Endothelial cell of umbilical vein (primary cell): ENCODE measurements at regions not wholly inside any gene's neighbourhood (a gene's known extent, or its start where the extent isn't known, plus 50 kb on each side); places are given as distances from the start of the nearest gene placed in this dataset.

Experiments used
- BruUV-seq: library from RNA; stranded (reverse); fragments of 400-500 nt; replicated peaks from 2 replicates; lab custom pipeline; 2021; lab: Mats Ljungman, UMichigan
- CTCF ChIA-PET: fragments of 300-600, 350-600 bp; sonication (Branson Sonifier 250); formaldehyde crosslinking; loops from one replicate; lab custom pipeline; 2021; ENCODE audit warnings: antibody characterized with exemption, inconsistent platforms; lab: Charles Lee
- POLR2A ChIA-PET: fragments of 300-600, 350-600 bp; sonication (Branson Sonifier 250); formaldehyde crosslinking; loops from one replicate; lab custom pipeline; 2021; ENCODE audit warnings: antibody characterized with exemption, inconsistent platforms; lab: Charles Lee
- DNase-seq: peaks from one replicate; pipeline ENCODE4 v3.0.0-alpha.2; 2011; ENCODE audit warnings: low read depth, low spot score
- FAIRE-seq: peaks from 2 replicates; lab custom pipeline; 2011; peaks lifted over from hg19 to GRCh38; lab: Jason Lieb, UNC
- H2AFZ ChIP-seq: 2 replicates; pipeline ENCODE4 v1.6.0; 2012; ENCODE audit warnings: low read depth, low read length, control low read depth, inconsistent platforms
- H3K27ac ChIP-seq: 2 replicates; pipeline ENCODE4 v1.5.1; 2011; ENCODE audit warnings: low read depth, mild to moderate bottlenecking, control low read depth, low read length, moderate library complexity; ENCODE audit not compliant: insufficient read depth
- H3K27me3 ChIP-seq, 2 experiments: 2 replicates each; pipeline versions ENCODE4 v1.6.0 to v1.6.1; 2011; ENCODE audit warnings: low read length in 2 of 2, mixed read lengths in 1 of 2; ENCODE audit not compliant: control insufficient read depth in 2 of 2, insufficient read depth in 2 of 2
- H3K36me3 ChIP-seq, 2 experiments: 2 replicates in 1 of 2; 3 replicates in 1 of 2; pipeline ENCODE4 v1.5.1; 2011; ENCODE audit warnings: low read length in 2 of 2, mild to moderate bottlenecking in 1 of 2, moderate library complexity in 1 of 2; ENCODE audit not compliant: control insufficient read depth in 2 of 2, insufficient read depth in 2 of 2; ENCODE audit errors: extremely low read depth in 1 of 2
- H3K4me1 ChIP-seq: 3 replicates; pipeline ENCODE4 v1.5.1; 2011; ENCODE audit warnings: mild to moderate bottlenecking, low read length; ENCODE audit not compliant: control insufficient read depth, insufficient read depth; ENCODE audit errors: extremely low read depth
- H3K4me2 ChIP-seq: 2 replicates; pipeline ENCODE4 v1.6.1; 2011; ENCODE audit warnings: low read length, control low read depth, mixed read lengths; ENCODE audit not compliant: insufficient read depth
- H3K4me3 ChIP-seq, 3 experiments: fragments of 200-600 bp in 1 of 3; sonication (generic), shearing (Covaris generic) in 1 of 3; replicated peaks in 1 of 3; 2 replicates each; pipeline ENCODE4 v1.5.1; 2011 to 2016; ENCODE audit warnings: control low read depth in 3 of 3, low read length in 3 of 3, mild to moderate bottlenecking in 2 of 3, inconsistent platforms in 1 of 3, low read depth in 1 of 3, moderate library complexity in 1 of 3; ENCODE audit not compliant: insufficient read depth in 1 of 3
- H3K79me2 ChIP-seq: 2 replicates; pipeline ENCODE4 v1.6.0; 2012; ENCODE audit warnings: low read length, inconsistent platforms; ENCODE audit not compliant: control insufficient read depth, insufficient read depth
- H3K9ac ChIP-seq: replicated peaks from 2 replicates; pipeline ENCODE3; 2011; ENCODE audit warnings: low read length, control low read depth; ENCODE audit not compliant: insufficient read depth; ENCODE audit errors: extremely low read depth
- H3K9me1 ChIP-seq: replicated peaks from 3 replicates; pipeline ENCODE4 v1.6.0; 2011; ENCODE audit warnings: mild to moderate bottlenecking, low read length; ENCODE audit not compliant: control insufficient read depth, insufficient read depth; ENCODE audit errors: extremely low read depth
- H3K9me3 ChIP-seq: replicated peaks from 2 replicates; pipeline ENCODE4 v1.5.1; 2012; ENCODE audit warnings: low read length, inconsistent platforms; ENCODE audit not compliant: control insufficient read depth, insufficient read depth
- H4K20me1 ChIP-seq: replicated peaks from 2 replicates; pipeline ENCODE3; 2011; ENCODE audit warnings: mild to moderate bottlenecking, low read length; ENCODE audit not compliant: control insufficient read depth, insufficient read depth; ENCODE audit errors: extremely low read depth
- EZH2 ChIP-seq: IDR thresholded peaks from 2 replicates; pipeline ENCODE4 v1.6.1; 2012; ENCODE audit warnings: borderline replicate concordance, low read depth, mild to moderate bottlenecking, moderate library complexity, low read length, inconsistent platforms; ENCODE audit not compliant: severe bottlenecking
- FOS ChIP-seq: IDR thresholded peaks from 2 replicates; pipeline ENCODE4 v1.6.1; 2011; ENCODE audit warnings: mild to moderate bottlenecking, low read length, moderate library complexity, borderline replicate concordance; ENCODE audit not compliant: insufficient read depth
- GATA2 ChIP-seq: IDR thresholded peaks from 2 replicates; pipeline ENCODE4 v1.7.0; 2011; ENCODE audit warnings: low read depth, mild to moderate bottlenecking, moderate library complexity, mixed read lengths, low read length; ENCODE audit not compliant: insufficient read length, insufficient read depth
- JUN ChIP-seq: IDR thresholded peaks from 2 replicates; pipeline ENCODE4 v1.6.1; 2011; ENCODE audit warnings: borderline replicate concordance, low read depth; ENCODE audit not compliant: insufficient read length, insufficient read depth
- MYC ChIP-seq: IDR thresholded peaks from one replicate; pipeline ENCODE4 v1.6.1; 2011; ENCODE audit warnings: mild to moderate bottlenecking, low read depth, low read length
- POLR2A ChIP-seq: IDR thresholded peaks from 2 replicates; pipeline ENCODE4 v1.6.1; 2012; ENCODE audit warnings: low read depth, mild to moderate bottlenecking, control low read depth, low read length
- POLR2AphosphoS5 ChIP-seq: IDR thresholded peaks from 2 replicates; pipeline ENCODE4 v1.6.1; 2012; ENCODE audit warnings: low read depth, mild to moderate bottlenecking, control low read depth, low read length, moderate library complexity; ENCODE audit not compliant: insufficient read depth
- dilution Hi-C: fragments of 300-500 bp; cut with MboI; formaldehyde crosslinking; loops from one replicate; pipeline ENCODE4 v1.15.0; 2019; ENCODE audit warnings: low sequenced_read_pairs; ENCODE audit not compliant: extremely low pct_ligation_motif_present
- intact Hi-C: fragments of 100-400 bp; cut with micrococcal nuclease; formaldehyde crosslinking; loops from one replicate; pipeline ENCODE4 v1.10.0; 2022
- TF ChIP-seq, protein P1 (sequence below): IDR thresholded peaks from 2 replicates; pipeline ENCODE4 v1.6.1; 2011; ENCODE audit not compliant: insufficient read depth, insufficient read length
- TF ChIP-seq, protein P2 (sequence below), 2 donors: IDR thresholded peaks; 1 replicate in 1 of 2; 2 replicates in 1 of 2; pipeline ENCODE4 v1.5.1; 2011; ENCODE audit warnings: low read length in 2 of 2, mild to moderate bottlenecking in 2 of 2, moderate library complexity in 2 of 2, control low read depth in 1 of 2, inconsistent platforms in 1 of 2, low read depth in 1 of 2; ENCODE audit not compliant: insufficient read depth in 1 of 2; ENCODE audit errors: extremely low read depth in 1 of 2

DNA sequence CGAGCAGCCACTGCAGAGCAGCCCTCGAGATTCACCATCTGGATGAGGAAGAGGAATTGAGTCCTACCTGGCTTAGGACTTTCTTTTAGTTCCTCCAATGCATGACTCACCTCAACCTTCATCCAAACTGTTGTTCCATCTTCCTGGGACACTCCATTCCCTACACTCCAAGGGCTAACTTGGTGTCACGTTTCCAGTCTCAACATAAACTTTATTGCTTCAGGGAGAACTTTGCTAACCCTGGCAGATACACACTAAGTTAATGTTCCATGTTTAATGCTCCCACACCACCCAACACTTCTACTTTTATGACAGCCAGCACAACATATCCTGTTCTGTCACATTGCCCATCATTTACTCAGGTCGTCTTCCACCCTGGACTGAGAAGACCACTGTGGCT, 164.4 kb downstream of the RBM26 start:
- Histone ChIP-seq H4K20me1 (no peaks in the 10 kb centered on the region), H3K79me2 (no peaks in the 10 kb centered on the region), H2AFZ (no peak overlapping the region), H3K36me3 (no peaks in the 10 kb centered on the region), H3K4me2 (no peak overlapping the region), H3K9me3 (no peaks in the 10 kb centered on the region), H3K9ac (no peak overlapping the region), H3K27ac (no peak overlapping the region), H3K4me3 (no peak overlapping the region), H3K4me1 (no peaks in the 10 kb centered on the region), H3K27me3 (no peaks in the 10 kb centered on the region), H3K9me1 (no peaks in the 10 kb centered on the region)
- DNase-seq = no peak
- no TSS peak for BruUV-seq
- intact Hi-C loops = no loop called here
- dilution Hi-C loops = no loop called here
- no peak for FAIRE-seq
- POLR2A ChIA-PET = no interaction called here
- TF ChIP-seq POLR2AphosphoS5 (no peak), EZH2 (no peak), MYC (no peak), GATA2 (no peak), JUN (no peak)
- CTCF ChIA-PET = no interaction called here

DNA sequence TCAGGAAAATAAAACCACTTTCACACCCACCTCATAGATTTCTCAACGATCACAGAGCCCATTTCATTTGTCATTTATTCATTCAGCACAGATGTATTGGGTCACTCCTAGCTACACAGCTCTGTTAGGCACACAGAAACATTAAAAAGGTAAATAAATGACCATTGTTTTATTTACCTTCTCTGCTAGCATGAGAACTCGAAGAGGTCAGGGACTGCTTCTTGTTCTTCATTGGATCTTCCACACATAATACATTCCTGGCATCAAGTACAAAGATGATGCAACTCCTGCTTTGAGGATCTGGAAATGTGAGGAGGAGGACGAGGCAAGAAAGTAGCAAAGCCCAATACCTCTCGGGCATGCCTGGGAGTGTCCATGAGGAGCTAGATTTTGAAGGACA, 168.1 kb downstream of the RBM26 start:
- TF ChIP-seq MYC = no peak
- TF ChIP-seq FOS = no peak
- no peak for TF ChIP-seq GATA2
- TF ChIP-seq, protein P1, sequence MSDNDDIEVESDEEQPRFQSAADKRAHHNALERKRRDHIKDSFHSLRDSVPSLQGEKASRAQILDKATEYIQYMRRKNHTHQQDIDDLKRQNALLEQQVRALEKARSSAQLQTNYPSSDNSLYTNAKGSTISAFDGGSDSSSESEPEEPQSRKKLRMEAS = no peak
- no peak for TF ChIP-seq POLR2AphosphoS5
- no peak for TF ChIP-seq EZH2
- TF ChIP-seq, protein P2, sequence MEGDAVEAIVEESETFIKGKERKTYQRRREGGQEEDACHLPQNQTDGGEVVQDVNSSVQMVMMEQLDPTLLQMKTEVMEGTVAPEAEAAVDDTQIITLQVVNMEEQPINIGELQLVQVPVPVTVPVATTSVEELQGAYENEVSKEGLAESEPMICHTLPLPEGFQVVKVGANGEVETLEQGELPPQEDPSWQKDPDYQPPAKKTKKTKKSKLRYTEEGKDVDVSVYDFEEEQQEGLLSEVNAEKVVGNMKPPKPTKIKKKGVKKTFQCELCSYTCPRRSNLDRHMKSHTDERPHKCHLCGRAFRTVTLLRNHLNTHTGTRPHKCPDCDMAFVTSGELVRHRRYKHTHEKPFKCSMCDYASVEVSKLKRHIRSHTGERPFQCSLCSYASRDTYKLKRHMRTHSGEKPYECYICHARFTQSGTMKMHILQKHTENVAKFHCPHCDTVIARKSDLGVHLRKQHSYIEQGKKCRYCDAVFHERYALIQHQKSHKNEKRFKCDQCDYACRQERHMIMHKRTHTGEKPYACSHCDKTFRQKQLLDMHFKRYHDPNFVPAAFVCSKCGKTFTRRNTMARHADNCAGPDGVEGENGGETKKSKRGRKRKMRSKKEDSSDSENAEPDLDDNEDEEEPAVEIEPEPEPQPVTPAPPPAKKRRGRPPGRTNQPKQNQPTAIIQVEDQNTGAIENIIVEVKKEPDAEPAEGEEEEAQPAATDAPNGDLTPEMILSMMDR (IDR thresholded peaks at IDR 0.05; ENCODE audit: extremely low read depth in 1 of 2, insufficient read depth in 1 of 2, low read depth in 1 of 2, low read length in 2 of 2) = no peak
- TF ChIP-seq JUN = no peak
- no peak for TF ChIP-seq POLR2A
- H4K20me1 ChIP-seq = no peaks in the 10 kb centered on the region
- H2AFZ ChIP-seq = no peak overlapping the region
- FAIRE-seq (no peak), DNase-seq (no peak)
- POLR2A ChIA-PET = no interaction called here
- no peak overlapping the region for H3K4me2 ChIP-seq
- H3K9me1 ChIP-seq = no peaks in the 10 kb centered on the region
- H3K27ac ChIP-seq = no peak overlapping the region
- no peak overlapping the region for H3K4me3 ChIP-seq
- H3K9ac ChIP-seq = no peak overlapping the region
- no peaks in the 10 kb centered on the region for H3K79me2 ChIP-seq
- no peaks in the 10 kb centered on the region for H3K36me3 ChIP-seq
- dilution Hi-C loops = no loop called here
- intact Hi-C loops = no loop called here
- no peaks in the 10 kb centered on the region for H3K9me3 ChIP-seq
- H3K27me3 ChIP-seq = no peaks in the 10 kb centered on the region
- CTCF ChIA-PET = interaction anchor here (1.5 kb wide), 1 partner anchor 13 kb away, joined by 4 read pairs; no protein-coding TSS in a partner anchor
- no peaks in the 10 kb centered on the region for H3K4me1 ChIP-seq
- BruUV-seq = no TSS peak
